ENCODE measurements at regions not wholly inside any gene's neighbourhood (a gene's known extent, or its start where the extent isn't known, plus 50 kb on each side); places are given as distances from the start of the nearest gene placed in this dataset.

- no peak for TF ChIP-seq CTCF (IDR thresholded peaks at IDR 0.05; ENCODE audit: insufficient read depth, low read length, poor library complexity, severe bottlenecking)
- no peak for TF ChIP-seq EZH2phosphoT487 (conservative IDR thresholded peaks at IDR 0.05; ENCODE audit: low read length)
Observed at GRCh38 chr13:47087241-47087640, 190.4 kb upstream of the HTR2A start.
